Stomach smooth muscle (tissue), 2 donors: ENCODE measurements at regions not wholly inside any gene's neighbourhood (a gene's known extent, or its start where the extent isn't known, plus 50 kb on each side); places are given as distances from the start of the nearest gene placed in this dataset.

Experiments
- H3K27ac ChIP-seq: one replicate; pipeline ENCODE4 v1.7.0; 2013; ENCODE audit warnings: mild to moderate bottlenecking, low read length, inconsistent platforms
- H3K27me3 ChIP-seq, 2 donors: one replicate each; pipeline ENCODE4 v1.7.0; 2013; ENCODE audit warnings: low read length in 2 of 2; ENCODE audit not compliant: insufficient read depth in 2 of 2, control insufficient read depth in 1 of 2
- H3K36me3 ChIP-seq, 2 donors: one replicate each; pipeline ENCODE4 v1.7.0; 2013; ENCODE audit warnings: low read length in 2 of 2; ENCODE audit not compliant: control insufficient read depth in 2 of 2, insufficient read depth in 2 of 2
- H3K4me1 ChIP-seq: one replicate; pipeline ENCODE4 v1.7.0; 2013; ENCODE audit warnings: low read length; ENCODE audit not compliant: control insufficient read depth, insufficient read depth
- H3K4me3 ChIP-seq, 2 donors: one replicate each; pipeline ENCODE4 v1.7.0; 2013; ENCODE audit warnings: low read length in 2 of 2
- H3K9ac ChIP-seq, 2 donors: one replicate each; pipeline ENCODE4 v1.7.0; 2013; ENCODE audit warnings: low read length in 2 of 2, mild to moderate bottlenecking in 1 of 2
- H3K9me3 ChIP-seq, 2 donors: one replicate each; pipeline ENCODE4 v1.7.0; 2013; ENCODE audit warnings: low read length in 2 of 2; ENCODE audit not compliant: control insufficient read depth in 2 of 2
- donor health status: healthy.
- donor health status: Pancreatic carcinoma.

DNA sequence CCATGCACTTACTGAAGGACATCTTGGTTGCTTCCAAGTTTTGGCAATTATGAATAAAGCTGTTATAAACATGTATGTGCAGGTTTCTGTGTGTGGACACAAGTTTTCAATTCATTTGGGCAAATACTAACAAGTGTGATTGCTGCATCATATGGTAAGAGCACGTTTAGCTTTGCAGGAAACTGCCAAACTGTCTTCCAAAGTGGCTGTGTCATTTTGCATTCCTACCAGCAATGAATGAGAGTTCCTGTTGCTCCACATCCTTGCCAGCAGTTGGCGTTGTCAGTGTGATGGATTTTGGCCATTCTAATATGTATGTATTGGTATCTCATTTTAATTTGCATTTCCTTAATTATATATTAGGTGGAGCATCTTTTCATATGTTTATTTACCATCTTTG lies 280.1 kb downstream of the SV2B start:
- Histone ChIP-seq H3K27ac (no peak overlapping the region), H3K4me1 (no peaks in the 10 kb centered on the region), H3K27me3 (peaks cover 0 to 3% of the 10 kb centered on the region in 2 donors), H3K9ac (no peak overlapping the region), H3K4me3 (no peak overlapping the region), H3K9me3 (peaks cover 0 to 3% of the 10 kb centered on the region in 2 donors), H3K36me3 (no peaks in the 10 kb centered on the region)

DNA sequence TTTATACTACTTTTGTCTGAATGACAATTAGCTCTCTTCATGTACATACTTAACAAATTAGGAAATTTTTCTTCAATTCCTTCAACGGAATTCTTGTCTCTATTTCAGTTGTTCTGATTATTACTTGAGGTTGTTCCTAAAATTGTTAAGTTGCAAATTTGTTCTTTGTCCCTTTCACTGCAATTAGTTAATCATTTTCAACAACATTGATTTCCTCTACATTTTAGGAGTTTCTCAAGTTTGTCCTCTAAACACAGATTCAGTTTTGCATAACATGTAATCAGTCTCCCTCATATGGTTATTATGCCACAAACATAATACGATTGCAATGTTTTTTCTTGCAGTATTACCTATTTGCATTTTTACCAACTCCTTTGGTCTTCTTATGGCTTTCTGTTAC lies 283.5 kb downstream of the SV2B start:
- Histone ChIP-seq H3K9ac (no peak overlapping the region), H3K4me3 (no peak overlapping the region), H3K36me3 (no peaks in the 10 kb centered on the region), H3K27ac (no peak overlapping the region), H3K9me3 (peaks cover 0 to 3% of the 10 kb centered on the region in 2 donors), H3K27me3 (no peaks in the 10 kb centered on the region), H3K4me1 (no peaks in the 10 kb centered on the region)

DNA sequence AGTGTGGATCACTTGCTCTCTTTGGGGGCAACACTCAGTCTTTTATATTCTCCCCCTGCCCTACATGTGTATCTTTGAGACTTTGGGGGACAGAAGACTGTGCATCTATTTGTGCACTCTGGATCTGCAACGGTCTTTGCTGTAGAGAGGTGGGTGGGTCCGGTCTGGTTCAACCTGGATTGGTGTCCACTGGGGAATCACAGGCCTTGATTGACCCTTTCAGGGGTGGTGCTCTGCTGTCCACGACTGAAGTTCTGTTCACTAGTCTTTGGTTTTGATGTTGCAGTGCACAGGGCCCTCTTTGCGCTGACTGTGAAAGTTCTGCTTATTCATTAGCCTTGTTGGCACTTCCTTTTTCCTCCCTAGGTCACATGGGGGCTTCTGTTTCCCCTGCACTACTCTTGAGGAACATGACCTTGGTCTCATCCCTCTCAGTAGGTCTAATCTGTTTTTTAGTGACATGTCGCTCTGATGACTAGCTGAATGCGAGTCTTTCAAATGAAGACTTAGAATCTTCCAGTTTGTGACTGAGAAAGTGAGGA lies 284.2 kb downstream of the SV2B start:
- peaks cover 0 to 3% of the 10 kb centered on the region in 2 donors for H3K9me3 ChIP-seq
- H3K36me3 ChIP-seq: no peaks in the 10 kb centered on the region
- H3K4me1 ChIP-seq: no peaks in the 10 kb centered on the region
- no peaks in the 10 kb centered on the region for H3K27me3 ChIP-seq
- H3K9ac ChIP-seq: no peak overlapping the region
- no peak overlapping the region for H3K4me3 ChIP-seq
- no peak overlapping the region for H3K27ac ChIP-seq

DNA sequence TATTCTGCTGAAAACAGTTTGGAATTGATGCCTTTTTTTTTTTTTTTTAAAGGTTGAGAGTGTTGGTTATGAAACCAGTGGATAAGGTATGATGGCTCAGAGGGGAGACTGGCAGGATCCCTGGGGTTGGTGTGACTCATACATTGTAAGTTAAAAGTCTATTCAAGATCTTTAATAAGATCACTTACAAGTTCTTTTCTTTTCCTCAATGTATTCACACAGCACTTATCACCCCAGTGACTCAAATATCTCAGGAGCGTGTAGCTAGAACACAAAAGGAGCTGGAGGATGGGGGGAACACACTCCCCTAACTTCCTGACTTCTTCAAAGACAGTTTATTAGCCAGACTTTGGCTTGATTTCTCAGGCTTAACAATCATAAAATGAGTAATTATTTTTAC lies 285.3 kb downstream of the SV2B start:
- Histone ChIP-seq H3K27ac (no peak overlapping the region), H3K27me3 (no peaks in the 10 kb centered on the region), H3K36me3 (no peaks in the 10 kb centered on the region), H3K9me3 (no peaks in the 10 kb centered on the region), H3K4me3 (no peak overlapping the region), H3K9ac (no peak overlapping the region), H3K4me1 (no peaks in the 10 kb centered on the region)

DNA sequence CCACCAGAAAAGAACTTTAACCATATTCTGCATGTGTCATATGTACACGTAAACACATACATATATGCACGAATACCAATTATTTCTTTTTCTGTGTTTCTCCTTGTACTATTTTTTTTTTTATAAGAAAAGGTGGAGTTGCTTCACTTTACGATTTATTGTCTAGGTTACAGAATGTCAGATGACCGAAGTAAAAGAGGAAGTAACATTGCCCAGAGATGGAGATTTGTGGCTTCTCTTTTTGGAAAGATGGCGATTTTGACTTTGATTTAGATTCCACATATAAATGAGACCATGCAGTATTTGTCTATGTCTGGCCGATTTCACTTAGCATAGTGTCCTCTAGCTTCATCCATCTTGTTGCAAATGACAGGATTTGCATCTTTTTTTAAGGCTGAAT lies 293.1 kb downstream of the SV2B start:
- Histone ChIP-seq H3K36me3 (no peaks in the 10 kb centered on the region), H3K27ac (no peak overlapping the region), H3K4me1 (no peaks in the 10 kb centered on the region), H3K9ac (no peak overlapping the region), H3K27me3 (peaks cover 0 to 2% of the 10 kb centered on the region in 2 donors), H3K4me3 (no peak overlapping the region), H3K9me3 (no peaks in the 10 kb centered on the region)

DNA sequence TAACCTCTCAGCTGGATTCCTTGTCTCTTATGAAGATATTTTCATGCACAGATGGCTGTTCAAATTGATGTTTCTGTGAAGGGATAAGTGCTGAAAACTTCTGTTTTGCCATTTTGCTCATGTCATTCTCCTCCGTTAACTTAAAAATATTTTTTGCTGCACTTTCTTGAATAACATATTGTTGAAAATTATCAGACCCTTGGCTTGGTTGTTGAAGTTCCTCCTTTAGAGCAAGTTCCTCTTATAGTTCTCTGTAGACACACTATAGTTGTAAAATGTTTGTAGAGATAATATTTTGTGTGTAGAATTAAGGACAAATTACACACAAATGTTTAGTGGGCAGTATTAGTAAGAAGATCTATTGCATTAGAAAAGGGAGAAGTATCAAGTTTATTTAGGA lies 300.4 kb downstream of the SV2B start:
- no peaks in the 10 kb centered on the region for H3K4me1 ChIP-seq
- no peaks in the 10 kb centered on the region for H3K27me3 ChIP-seq
- no peak overlapping the region for H3K4me3 ChIP-seq
- H3K9me3 ChIP-seq: peaks cover 0 to 5% of the 10 kb centered on the region in 2 donors
- no peak overlapping the region for H3K27ac ChIP-seq
- no peak overlapping the region for H3K9ac ChIP-seq
- H3K36me3 ChIP-seq: no peaks in the 10 kb centered on the region

DNA sequence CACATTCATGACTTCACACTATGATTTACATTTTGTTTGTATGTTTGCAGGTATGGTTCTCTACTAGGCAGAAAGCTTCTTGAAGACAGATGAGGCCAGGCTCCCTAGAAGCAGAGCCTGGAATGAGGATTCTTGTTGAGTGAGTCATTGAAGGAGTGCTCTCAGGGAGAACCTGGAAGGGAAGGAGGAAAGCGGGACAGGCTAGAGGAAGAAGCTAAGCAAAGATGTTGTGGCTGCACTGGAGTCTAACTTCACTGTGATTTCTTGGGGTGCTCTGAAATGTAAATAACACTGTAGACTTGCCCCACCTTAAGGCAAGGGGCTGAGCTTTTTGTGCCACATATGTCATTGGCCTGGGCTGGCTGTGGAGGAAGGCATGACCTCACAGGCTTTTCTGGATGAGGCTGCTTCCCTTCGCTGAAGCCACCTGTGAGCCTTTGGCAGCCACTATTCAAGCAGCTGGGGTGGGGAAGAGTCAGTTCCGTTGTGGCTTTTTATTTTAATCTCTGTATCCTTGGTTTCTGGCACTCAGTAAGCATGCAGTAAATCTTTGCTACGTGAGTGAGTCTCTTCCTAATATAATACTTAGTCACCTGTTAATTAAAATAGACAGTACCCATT lies 307.3 kb downstream of the SV2B start:
- no peaks in the 10 kb centered on the region for H3K36me3 ChIP-seq
- H3K27ac ChIP-seq: no peak overlapping the region
- H3K4me1 ChIP-seq: no peaks in the 10 kb centered on the region
- no peaks in the 10 kb centered on the region for H3K9me3 ChIP-seq
- no peak overlapping the region for H3K9ac ChIP-seq
- no peak overlapping the region for H3K4me3 ChIP-seq
- no peaks in the 10 kb centered on the region for H3K27me3 ChIP-seq

DNA sequence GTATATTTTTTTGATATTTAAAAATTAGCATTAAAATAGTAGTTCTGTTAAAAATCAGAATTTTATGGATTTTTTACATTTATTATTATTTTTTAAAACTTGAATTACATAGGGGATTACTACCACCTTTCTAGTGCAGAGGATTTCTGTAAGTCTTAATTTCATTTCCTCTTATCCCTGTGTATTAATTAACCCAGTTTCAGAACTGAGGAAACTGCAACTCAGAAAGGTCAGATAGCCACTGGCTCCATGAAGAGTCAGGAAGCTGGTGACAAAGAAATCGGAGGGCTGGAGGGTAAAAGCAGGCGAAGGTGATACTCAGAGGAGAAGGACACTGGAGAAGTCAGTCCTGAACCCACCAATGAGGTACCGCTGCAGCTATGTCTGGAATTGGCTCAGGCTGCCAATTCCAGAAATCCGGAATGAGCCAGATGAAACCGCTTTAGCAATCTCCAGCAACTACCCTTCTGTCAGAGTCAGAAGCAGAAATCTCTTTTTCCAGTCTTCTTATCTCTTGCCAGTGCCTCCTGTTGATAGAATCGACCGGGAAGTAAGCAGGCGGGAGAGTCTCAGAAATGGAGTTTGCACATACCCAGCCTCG lies 308.5 kb downstream of the SV2B start:
- Histone ChIP-seq H3K4me1 (no peaks in the 10 kb centered on the region), H3K36me3 (no peaks in the 10 kb centered on the region), H3K27ac (no peak overlapping the region), H3K9me3 (no peaks in the 10 kb centered on the region), H3K27me3 (no peaks in the 10 kb centered on the region), H3K9ac (peak overlapping the region in 1 of 2 donors; percentile 1), H3K4me3 (peak overlapping the region in 1 of 2 donors; percentile 58)

DNA sequence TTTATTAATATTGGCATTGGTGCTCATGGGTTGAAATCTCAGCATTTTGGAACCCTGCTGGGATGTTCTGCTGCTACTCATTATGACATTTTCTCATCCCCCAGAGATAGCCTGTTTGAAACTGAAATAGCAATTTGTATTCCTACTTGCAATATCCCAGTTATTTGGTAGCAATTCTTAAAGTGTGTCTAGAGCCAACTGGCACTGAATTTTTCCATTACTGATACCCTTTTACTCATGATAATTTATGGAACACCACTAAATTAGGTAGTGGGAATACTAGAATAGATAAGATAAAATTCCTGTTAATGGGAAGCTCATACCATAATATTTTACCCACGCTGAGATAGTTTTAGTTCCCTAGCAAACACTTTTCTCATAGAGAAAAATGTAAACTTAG lies 309.3 kb downstream of the SV2B start:
- no peaks in the 10 kb centered on the region for H3K36me3 ChIP-seq
- no peaks in the 10 kb centered on the region for H3K27me3 ChIP-seq
- H3K4me3 ChIP-seq: no peak overlapping the region
- H3K9me3 ChIP-seq: no peaks in the 10 kb centered on the region
- no peak overlapping the region for H3K27ac ChIP-seq
- H3K4me1 ChIP-seq: no peaks in the 10 kb centered on the region
- no peak overlapping the region for H3K9ac ChIP-seq

DNA sequence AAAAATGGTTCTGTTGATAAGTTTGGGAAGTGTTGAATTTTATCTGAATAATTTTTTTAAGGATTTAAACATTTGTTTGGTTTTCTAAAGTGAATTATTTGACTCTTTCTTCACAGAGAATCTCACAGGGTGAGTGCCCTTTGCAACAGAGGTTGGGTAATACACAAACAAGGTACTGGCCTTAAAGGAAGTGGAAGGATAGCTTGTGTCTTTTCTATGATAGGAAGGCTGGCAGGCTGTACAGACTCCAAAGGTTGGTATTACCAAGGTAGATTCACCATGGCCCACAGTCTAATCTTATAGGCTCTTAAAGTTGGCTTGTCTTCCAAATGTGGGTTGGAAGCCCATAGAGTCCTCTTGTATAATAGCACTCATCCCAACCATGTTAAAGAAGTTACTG lies 311.5 kb downstream of the SV2B start:
- no peak overlapping the region for H3K27ac ChIP-seq
- no peak overlapping the region for H3K9ac ChIP-seq
- no peaks in the 10 kb centered on the region for H3K36me3 ChIP-seq
- H3K4me1 ChIP-seq: no peaks in the 10 kb centered on the region
- H3K9me3 ChIP-seq: no peaks in the 10 kb centered on the region
- no peak overlapping the region for H3K4me3 ChIP-seq
- no peaks in the 10 kb centered on the region for H3K27me3 ChIP-seq
